ENCODE measurements at regions not wholly inside any gene's neighbourhood (a gene's known extent, or its start where the extent isn't known, plus 50 kb on each side); places are given as distances from the start of the nearest gene placed in this dataset.

GRCh38 chr6:140082867-140083297, 708.4 kb upstream of the CITED2 start:
- H3K9me3 ChIP-seq (ENCODE audit: low read length), result no peaks in the 10 kb centered on the region
- no peaks in the 10 kb centered on the region for H3K4me1 ChIP-seq (ENCODE audit: insufficient read depth, low read length, severe bottlenecking)
- no peak overlapping the region for H3K27ac ChIP-seq (ENCODE audit: low read depth, low read length, poor library complexity, severe bottlenecking)
- H3F3A ChIP-seq (ENCODE audit: insufficient read depth, low read length), result no peaks in the 10 kb centered on the region; the same call in 1 of the 2 replicates
- no peaks in the 10 kb centered on the region for H3K79me2 ChIP-seq (ENCODE audit: insufficient read depth, low read length)
- no peak overlapping the region for H3K4me2 ChIP-seq (ENCODE audit: low read length)
- H4K20me1 ChIP-seq (ENCODE audit: insufficient read depth, low read length), result no peaks in the 10 kb centered on the region
- no peaks in the 10 kb centered on the region for H3K9me2 ChIP-seq (ENCODE audit: low read depth, low read length)
- H3K4me3 ChIP-seq (ENCODE audit: low read depth, low read length, poor library complexity, severe bottlenecking), result no peak overlapping the region
- no peaks in the 10 kb centered on the region for H3K27me3 ChIP-seq (ENCODE audit: insufficient read depth, low read length)
- no peak overlapping the region for H3K9ac ChIP-seq (ENCODE audit: low read length)
- TF ChIP-seq EZH2 (IDR thresholded peaks at IDR 0.05; ENCODE audit: borderline replicate concordance, low read length) (no peak), CTCF (IDR thresholded peaks at IDR 0.05; ENCODE audit: low read length) (no peak)
- no peak overlapping the region for H2AFZ ChIP-seq (ENCODE audit: low read length)
- H3K36me3 ChIP-seq (ENCODE audit: insufficient read depth, low read length), result no peaks in the 10 kb centered on the region

- no peak overlapping the region for H3K27ac ChIP-seq (ENCODE audit: low read depth, low read length, poor library complexity, severe bottlenecking)
- no peak overlapping the region for H3K4me2 ChIP-seq (ENCODE audit: low read length)
- no peaks in the 10 kb centered on the region for H4K20me1 ChIP-seq (ENCODE audit: insufficient read depth, low read length)
- no peaks in the 10 kb centered on the region for H3K9me2 ChIP-seq (ENCODE audit: low read depth, low read length)
- TF ChIP-seq EZH2 (IDR thresholded peaks at IDR 0.05; ENCODE audit: borderline replicate concordance, low read length) (no peak), CTCF (IDR thresholded peaks at IDR 0.05; ENCODE audit: low read length) (no peak)
- H3K9ac ChIP-seq (ENCODE audit: low read length), result no peak overlapping the region
- H3K36me3 ChIP-seq (ENCODE audit: insufficient read depth, low read length), result no peaks in the 10 kb centered on the region
- H3K79me2 ChIP-seq (ENCODE audit: insufficient read depth, low read length), result no peaks in the 10 kb centered on the region
- H3K27me3 ChIP-seq (ENCODE audit: insufficient read depth, low read length), result no peaks in the 10 kb centered on the region
- H3K9me3 ChIP-seq (ENCODE audit: low read length), result no peaks in the 10 kb centered on the region
- no peak overlapping the region for H3K4me3 ChIP-seq (ENCODE audit: low read depth, low read length, poor library complexity, severe bottlenecking)
- H3F3A ChIP-seq (ENCODE audit: insufficient read depth, low read length), result no peaks in the 10 kb centered on the region; the same call in 1 of the 2 replicates
- no peaks in the 10 kb centered on the region for H3K4me1 ChIP-seq (ENCODE audit: insufficient read depth, low read length, severe bottlenecking)
- H2AFZ ChIP-seq (ENCODE audit: low read length), result no peak overlapping the region
These were observed 704.9 kb upstream of the CITED2 start for GRCh38 chr6:140079328-140079727.

GRCh38 chr6:140078561-140079125, 704.2 kb upstream of the CITED2 start:
- Histone ChIP-seq H3K4me1 (ENCODE audit: insufficient read depth, low read length, severe bottlenecking) (no peaks in the 10 kb centered on the region), H3K27me3 (ENCODE audit: insufficient read depth, low read length) (no peaks in the 10 kb centered on the region), H3K27ac (ENCODE audit: low read depth, low read length, poor library complexity, severe bottlenecking) (no peak overlapping the region), H3K9me3 (ENCODE audit: low read length) (no peaks in the 10 kb centered on the region), H3K9ac (ENCODE audit: low read length) (no peak overlapping the region), H3F3A (ENCODE audit: insufficient read depth, low read length) (no peaks in the 10 kb centered on the region; the same call in 1 of the 2 replicates), H3K4me3 (ENCODE audit: low read depth, low read length, poor library complexity, severe bottlenecking) (no peak overlapping the region), H4K20me1 (ENCODE audit: insufficient read depth, low read length) (no peaks in the 10 kb centered on the region), H3K9me2 (ENCODE audit: low read depth, low read length) (no peaks in the 10 kb centered on the region), H3K79me2 (ENCODE audit: insufficient read depth, low read length) (no peaks in the 10 kb centered on the region), H2AFZ (ENCODE audit: low read length) (no peak overlapping the region), H3K4me2 (ENCODE audit: low read length) (no peak overlapping the region), H3K36me3 (ENCODE audit: insufficient read depth, low read length) (no peaks in the 10 kb centered on the region)
- TF ChIP-seq EZH2 (IDR thresholded peaks at IDR 0.05; ENCODE audit: borderline replicate concordance, low read length) (no peak), CTCF (IDR thresholded peaks at IDR 0.05; ENCODE audit: low read length) (no peak)
